GM18508 (cell line): ENCODE measurements at regions not wholly inside any gene's neighbourhood (a gene's known extent, or its start where the extent isn't known, plus 50 kb on each side); places are given as distances from the start of the nearest gene placed in this dataset.
"Not testable (repeated sequence)": the region's sequence is repeated elsewhere in the genome, so short reads cannot be mapped to it uniquely, and the experiment has no call there.

Source experiments
- ATAC-seq: cut with Tn5 transposase; IDR thresholded peaks from one replicate; pipeline ENCODE4 v1.9.1; 2021; ENCODE audit warnings: moderate number of reproducible peaks; ENCODE audit not compliant: insufficient read depth, unreplicated experiment

DNA sequence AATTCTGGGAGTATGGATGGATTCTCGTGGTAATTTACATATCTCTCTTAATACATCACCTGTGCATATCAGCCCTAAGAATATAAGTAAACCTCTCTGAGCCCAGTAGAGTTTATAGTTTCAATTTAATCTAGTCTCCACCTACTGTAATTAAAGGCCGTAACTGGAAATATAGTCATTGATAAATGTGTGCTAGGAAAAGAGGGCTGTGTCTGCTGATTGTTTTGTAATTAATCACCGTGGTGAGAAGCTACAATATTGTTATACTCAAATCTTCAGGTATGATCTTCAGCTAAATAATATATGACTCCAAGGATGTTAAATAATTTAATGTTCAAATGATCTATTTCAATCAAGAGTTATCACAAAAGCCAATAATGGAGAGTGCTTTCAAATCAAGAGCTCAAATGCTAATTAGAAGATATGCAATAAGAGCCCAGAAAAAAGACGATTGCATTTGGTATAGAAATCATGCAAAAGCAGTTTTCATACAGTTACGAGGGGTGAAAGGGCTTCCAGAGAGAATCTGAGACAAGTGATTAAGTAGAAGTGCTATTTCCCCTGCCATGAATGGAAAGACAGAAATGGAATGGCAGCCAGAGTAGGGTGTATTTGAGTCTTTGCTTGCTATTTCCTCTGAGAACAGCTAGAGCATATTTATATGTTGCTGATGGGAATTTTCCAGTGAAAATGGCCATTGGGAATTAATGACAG is 1134.3 kb downstream of the NCAM2 start:
- ATAC-seq, result no peak

DNA sequence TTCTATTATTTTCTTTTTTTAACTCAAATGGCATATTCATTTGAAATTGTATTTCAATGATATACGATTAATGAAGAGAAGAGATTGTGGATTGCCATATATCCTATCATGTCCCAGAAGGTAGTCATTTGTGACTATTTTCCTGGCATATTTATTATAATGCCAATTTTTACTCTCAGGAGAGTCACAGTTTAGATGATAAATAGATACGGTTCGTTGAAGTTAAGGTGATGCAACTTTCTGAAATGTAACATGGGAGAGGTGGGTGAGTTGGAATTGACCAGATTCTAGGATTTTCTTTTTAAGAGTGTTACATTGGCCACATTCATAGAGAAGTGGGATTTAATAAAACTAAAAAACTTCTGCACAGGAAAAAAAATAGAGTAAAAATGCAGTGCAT is 1138.5 kb downstream of the NCAM2 start:
- ATAC-seq, result no peak

DNA sequence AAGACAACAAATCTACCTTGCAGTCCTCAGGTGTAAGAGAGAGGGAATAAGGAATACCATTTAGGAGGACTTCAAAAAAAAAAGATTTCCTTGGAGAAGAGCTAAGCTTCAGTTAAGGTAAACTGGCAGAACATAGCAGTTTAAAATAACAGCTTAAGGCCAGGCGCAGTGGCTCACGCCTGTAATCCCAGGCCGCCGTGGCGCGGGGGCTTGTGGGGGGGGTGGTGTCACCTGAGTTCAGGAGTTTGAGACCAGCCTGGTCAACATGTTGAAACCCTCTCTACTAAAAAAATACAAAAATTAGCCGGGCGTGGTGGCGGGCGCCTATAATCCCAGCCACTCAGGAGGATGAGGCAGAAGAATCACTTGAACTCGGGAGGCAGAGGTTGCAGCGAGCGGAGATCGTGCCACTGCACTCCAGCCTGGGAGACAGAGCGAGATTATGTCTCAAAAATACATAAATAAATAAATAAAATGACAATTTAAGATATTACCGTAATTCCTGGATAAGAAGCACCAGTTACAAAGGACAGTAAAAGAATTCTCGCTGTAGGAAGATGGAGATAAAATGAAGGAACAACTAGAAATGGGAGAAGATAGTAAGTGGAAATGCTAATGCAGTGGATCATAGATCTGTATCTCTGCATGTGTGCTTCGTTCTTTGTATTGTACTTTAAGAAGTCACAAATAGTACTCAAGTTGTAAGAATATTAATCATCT is 1140.2 kb downstream of the NCAM2 start:
- no peak for ATAC-seq

DNA sequence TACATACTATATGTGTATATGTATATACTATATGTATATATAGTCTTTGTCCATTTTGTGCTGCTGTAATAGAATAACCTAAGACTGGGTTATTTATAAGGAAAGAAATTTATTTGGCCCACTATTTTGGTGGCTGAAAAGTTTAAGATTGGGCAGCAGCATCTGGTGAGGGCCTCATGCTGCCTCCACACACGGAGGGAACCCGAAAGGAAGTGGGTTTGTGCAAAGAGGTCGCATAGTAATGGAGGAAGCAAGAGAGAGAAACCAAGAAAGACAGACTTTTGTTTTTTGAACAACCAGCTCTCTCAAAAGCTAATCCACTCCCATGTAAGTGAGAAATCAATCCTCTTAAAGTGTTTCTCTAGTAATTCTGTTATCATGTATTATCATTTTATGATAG is 1147.3 kb downstream of the NCAM2 start:
- ATAC-seq, result no peak

DNA sequence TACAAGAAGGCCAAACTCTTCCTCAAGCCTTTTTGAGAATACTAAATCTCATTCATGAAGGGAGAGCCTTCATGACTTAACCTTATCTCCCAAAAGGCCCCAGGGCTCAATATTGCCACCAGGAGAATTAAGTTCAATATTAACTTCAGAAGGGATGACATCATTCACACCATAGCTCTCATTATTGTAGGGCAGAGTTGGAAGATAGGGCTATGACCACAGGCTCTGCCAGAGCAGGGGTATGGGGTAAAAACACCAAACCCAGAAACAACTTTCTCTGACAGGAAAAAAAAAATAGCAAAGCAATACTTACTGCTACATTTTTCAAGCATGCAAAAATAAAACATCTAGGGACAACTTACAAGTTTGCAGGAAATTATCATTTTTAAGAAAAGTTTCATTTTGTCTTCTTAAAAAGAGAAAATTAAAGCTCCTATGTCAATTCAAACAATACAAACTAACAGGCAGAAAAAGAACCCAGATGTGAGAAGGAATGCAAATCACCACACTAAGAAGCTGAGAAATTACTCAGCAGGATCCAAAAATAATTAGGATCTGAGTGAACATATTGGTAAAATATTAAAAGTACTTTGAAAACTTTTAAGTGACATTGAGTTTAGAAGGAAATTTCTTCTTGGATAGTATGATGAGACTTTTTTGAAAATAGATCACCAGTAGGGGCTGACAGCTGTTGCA is 1156.5 kb downstream of the NCAM2 start:
- ATAC-seq, result peak; percentile 72

DNA sequence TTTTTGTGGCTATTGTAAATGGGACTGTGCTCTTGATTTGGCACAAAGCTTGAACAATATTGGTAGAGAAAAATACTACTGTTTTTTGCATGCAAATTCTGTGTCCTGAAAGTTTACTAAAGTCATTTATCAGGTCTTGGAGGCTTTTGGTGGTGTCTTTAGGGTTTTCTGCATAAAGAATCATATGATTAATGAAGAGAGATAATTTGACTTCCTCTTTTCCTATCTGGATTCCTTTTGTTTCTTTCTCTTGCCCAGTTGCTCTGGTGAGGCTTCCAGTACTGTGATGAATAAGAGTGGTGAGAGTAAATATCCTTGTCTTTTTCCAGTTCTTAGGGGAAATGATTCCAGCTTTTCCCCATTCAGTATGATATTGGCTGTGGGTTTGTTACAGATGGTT is 1166.7 kb downstream of the NCAM2 start:
- no peak for ATAC-seq

DNA sequence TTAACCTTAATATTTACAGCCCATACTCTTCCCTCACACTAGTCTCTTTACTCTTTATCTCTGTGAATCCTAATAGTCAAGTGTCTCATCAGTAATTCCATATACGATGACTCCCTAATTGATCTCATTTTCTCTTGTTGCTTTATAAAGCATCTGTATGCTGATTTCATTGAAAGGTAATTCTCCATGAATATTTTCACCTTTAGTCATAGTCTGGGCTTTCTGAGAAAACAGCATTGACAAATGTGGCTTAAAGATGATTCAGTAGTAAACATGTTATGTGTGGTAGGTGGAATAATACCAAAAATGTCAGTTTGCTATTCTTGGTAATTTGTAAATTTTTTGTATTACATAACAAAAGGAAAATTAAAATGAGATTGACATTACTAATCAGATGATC is 1176.5 kb downstream of the NCAM2 start:
- ATAC-seq, result no peak

DNA sequence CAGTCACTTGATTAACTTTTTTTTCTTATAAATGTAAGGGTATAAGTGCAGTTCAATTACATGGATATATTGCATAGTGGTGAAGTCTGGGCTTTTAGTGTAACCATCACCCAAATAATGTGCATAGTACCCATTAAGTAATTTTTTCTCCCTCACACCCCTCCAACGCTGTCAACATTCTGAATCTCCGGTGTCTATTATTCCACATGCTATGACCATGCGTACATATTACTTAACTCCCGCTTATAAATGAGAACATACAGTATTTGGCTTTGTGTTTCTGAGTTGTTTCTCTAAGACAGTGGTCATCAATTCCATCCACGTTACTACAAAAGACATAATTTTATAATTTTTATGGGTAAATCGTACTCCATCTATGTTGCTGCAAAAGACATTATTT is 1191.1 kb downstream of the NCAM2 start:
- ATAC-seq, result no peak

DNA sequence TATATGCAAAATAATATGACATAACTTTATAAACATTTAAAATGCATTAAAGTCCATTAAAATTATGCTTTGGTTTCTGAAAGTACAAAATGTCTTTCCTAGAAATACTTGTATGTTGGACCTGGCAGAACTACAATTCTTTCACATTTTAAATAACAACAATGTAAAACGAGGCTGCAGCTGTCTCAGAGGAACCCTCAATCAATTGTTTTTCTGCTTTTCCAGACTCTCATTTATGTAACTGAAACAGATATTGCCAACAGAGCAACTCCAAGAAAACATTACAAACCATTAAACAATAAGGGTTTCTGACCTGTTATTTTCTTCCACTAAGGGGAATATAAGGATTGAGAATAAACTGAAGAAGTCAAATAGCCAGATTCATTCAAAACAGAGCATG is 1193.4 kb downstream of the NCAM2 start:
- ATAC-seq, result no peak

DNA sequence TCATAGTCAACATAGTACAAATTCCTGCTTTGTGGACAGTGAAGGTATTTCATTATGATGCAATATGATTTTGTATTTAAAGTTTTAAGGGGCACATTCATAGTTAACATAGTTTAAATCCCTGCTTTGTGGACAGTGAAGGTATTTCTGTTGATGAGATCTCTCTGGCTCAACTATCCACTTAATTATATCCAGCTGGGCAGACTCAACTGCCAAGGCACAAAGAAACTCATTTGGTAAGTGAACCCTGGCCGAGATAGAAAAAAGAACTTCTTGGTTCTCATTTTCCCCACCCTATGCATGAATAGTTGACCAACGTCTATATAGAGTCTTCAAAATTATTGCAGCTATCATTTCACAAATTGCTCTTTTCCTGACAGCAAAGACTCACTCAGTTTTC is 1194.6 kb downstream of the NCAM2 start:
- no peak for ATAC-seq

DNA sequence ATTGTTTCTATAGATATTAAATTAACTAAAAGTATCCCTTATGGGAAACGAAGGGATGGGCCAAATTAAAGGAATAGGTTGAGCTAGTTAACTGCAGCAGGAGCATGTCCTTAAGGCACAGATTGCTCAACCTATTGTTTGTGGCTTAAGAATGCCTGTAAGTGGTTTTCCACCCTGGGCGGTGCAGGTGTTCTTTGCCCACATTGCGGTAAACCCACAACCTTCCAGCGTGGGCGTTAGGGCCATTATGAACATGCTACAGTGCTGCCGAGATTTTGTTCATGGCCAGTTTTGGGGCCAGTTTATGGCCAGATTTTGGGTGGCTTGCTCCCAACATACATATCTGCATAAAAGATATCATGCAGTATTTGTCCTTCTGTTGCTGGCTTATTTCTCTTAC is 1196.8 kb downstream of the NCAM2 start:
- not testable (repeated sequence) for ATAC-seq

DNA sequence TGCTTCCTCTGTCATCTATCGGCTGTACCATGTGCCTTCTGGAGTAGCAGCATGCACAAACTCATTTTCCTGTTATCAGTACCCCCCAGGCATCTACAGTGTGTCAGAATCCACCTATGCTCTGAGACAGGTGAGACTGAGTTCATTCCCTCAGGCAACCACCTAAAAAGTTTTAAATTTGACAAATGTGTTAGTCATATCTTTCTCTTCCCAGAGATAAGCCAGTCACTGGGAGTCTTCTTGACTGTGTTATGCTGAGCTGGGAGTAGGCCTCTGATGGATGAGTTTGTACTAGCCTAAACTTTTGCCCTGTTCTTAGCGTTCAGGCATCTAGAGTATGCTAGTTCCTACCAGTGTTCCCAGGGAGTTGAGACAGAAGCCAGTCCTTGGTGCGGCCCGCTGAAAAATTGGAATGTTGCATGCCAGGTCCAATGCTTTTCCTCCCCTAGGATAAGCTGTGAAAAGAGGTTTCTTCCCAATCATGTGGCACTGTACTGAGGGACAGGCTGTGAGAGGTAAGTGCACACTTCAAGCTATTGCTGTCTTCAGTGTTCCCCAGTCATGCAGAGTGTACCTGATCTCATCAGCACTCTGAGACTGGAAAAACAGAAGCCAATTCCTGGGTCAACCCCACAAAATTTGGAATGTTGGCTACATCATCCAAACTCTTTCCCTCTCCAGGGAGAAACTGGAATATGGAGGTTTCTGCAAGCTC is 1202.3 kb downstream of the NCAM2 start:
- ATAC-seq, result no peak

DNA sequence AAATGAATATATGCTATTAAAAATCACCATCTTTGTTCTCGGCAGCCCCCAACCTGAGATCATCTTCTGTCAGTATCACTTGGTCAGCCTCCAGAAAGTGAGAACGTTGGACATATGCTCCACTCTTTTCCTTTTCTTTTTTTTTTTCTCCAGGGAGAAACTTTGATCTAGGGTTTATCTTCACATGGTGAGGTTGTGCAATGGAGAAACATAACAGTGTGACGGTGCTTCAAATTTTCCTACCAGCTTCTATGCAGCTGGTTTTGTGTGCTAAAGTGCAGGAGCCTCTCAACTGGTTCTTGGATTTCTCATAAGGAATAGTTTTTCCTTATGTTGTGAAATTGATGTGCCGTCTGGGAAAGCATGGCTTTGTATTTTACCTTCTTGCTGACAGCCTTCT is 1202.9 kb downstream of the NCAM2 start:
- ATAC-seq, result no peak

DNA sequence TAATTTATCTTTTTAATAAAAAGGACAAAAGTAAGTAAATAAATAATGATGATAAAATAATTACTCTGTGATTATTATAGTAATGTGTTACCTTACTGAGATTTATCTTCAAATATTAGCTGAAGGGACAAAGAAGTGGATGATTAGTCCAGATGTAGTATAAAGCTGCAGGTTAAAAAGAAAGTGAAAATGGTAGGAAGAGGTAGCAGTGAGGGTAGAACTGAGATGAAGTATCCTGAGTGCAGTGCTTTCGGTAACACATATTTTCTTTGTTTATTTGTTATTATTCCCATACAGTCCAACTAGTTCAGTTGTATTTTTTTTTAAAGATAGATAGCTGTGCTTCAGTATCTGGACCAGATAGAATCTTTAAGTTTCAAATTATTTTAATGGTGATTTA is 1203.5 kb downstream of the NCAM2 start:
- ATAC-seq, result no peak

DNA sequence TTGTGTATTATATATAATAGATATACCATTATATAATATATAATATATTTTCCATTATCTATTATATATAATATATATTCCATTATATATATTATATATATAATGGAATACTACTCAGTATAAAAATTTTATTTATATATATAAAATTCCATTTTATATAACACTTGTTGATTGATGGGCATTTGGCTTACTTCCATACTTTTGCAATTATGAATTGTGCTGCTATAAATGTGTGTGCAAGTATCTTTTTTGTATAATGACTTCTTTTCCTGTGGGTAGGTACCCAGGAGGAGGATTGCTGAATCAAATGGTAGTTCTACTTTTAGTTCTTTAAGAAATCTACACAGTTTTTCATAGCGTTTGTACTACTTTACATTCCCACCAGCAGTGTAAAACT is 1211.1 kb downstream of the NCAM2 start:
- ATAC-seq, result no peak

DNA sequence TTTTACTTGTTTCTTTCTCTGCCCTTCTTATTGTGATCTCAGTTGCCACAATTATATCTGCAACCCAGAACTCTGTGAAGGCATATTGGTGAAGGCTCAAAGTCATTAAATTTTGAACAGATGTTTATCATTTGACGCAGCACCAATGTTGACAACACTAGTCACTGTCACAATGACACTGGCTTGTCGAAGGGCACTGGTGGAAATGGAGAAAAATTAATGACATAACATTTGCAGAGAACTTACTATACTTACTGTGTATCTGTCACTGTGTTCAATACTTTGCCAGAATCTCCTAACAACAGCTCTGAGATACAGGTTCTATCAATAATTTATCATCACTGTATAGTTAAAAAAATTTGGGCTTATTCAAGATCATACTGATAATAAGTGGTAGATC is 1213.7 kb downstream of the NCAM2 start:
- ATAC-seq, result no peak

DNA sequence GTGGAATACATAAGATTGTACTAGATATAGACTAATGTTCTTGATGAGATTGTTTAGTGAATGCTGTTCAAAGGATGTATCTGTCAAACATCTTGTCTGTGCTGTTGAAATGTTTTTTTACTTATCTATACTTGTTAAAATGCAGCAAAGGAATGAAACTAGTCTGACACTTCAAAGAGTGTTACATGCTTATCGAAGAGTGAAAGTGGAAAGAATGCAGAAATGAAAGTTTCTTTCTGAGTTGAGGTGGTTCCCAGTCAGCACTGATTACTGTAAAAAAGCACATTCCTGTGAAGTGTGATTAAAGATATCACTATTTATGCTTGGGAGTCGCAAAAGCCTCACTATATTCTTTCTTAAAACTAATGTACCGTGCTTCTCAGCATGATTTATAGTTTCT is 1225.2 kb downstream of the NCAM2 start:
- ATAC-seq, result peak; percentile 93

DNA sequence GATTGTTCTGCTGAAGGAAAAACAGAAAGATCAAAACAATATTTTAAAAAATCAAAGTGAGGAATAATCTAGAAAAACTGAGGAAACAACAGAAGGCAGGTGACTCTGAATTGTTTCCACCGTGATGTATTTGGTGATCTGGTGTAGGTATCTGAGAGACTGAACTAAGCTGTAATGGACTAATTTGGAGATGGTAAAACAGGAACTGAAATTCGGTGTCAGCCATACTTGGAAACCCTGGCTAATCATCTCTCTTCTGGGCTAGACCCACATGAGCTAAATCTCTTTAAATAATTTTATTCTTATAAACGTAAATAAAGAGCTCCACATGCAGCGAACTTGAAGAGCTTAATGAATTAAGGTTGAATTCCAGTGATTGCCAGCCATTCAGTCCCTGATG is 1226.1 kb downstream of the NCAM2 start:
- ATAC-seq, result peak; percentile 71

DNA sequence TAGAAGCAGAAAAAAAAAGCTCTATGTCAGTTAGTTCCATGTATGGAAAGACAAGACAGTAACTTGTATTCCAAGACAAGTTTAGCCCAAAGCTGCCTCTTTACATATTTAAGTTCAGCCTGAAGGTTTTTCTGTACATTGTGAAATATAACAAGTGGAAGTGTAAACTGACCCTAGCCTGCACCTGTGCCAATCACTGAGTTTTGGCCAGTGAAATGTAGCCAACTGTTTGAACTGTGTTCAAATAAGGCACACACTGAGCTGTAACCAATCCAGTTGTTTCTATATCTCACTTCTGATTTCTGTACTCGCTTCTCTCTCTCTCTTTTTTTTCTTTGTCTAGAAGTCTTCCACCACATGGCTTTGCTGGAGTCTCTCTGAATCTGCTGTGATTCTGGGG is 1227.1 kb downstream of the NCAM2 start:
- ATAC-seq, result no peak

DNA sequence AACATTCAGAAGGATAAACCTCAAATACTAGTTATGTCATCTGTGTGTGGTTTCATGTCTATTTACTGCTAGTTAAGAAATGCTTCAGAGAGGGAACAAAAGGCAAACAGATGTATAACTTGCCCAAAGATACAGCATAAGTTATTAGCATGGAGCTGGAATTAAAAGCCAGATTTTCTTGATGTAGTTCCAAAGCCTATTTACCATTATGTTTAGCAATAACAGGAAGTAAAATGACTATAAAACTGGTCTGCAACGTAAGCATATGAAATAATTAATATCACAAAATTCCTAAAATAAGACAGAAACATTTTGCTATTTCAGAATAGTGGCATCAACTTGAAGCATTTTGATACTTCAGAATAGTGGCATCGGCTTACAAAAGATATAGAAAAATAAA is 1232.8 kb downstream of the NCAM2 start:
- ATAC-seq, result no peak
